DMS 273 (cell line): ENCODE measurements at regions not wholly inside any gene's neighbourhood (a gene's known extent, or its start where the extent isn't known, plus 50 kb on each side); places are given as distances from the start of the nearest gene placed in this dataset.
"Not testable (repeated sequence)": the region's sequence is repeated elsewhere in the genome, so short reads cannot be mapped to it uniquely, and the experiment has no call there.

Source experiments
- DNase-seq: peaks from one replicate; lab custom pipeline; 2025; ENCODE audit not compliant: unreplicated experiment; lab: John Stamatoyannopoulos, UW

GRCh38 chr15:37397266-37398022 is 297.1 kb upstream of the MEIS2 start:
- DNase-seq = no peak

- no peak for DNase-seq
These were observed 315.8 kb upstream of the MEIS2 start for GRCh38 chr15:37416103-37416502.

- DNase-seq = no peak
These were observed 325.2 kb upstream of the MEIS2 start for GRCh38 chr15:37425541-37425940.

DNA sequence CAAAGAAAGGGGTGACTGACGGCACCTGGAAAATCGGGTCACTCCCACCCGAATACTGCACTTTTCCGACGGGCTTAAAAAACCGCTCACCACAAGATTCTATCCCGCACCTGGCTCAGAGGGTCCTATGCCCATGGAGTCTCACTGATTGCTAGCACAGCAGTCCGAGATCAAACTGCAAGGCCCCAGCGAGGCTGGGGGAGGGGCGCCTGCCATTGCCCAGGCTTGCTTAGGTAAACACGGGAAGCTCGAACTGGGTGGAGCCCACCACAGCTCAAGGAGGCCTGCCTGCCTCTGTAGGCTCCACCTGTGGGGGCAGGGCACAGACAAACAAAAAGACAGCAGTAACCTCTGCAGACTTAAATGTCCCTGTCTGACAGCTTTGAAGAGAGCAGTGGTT is 327.0 kb upstream of the MEIS2 start:
- DNase-seq = not testable (repeated sequence)

DNA sequence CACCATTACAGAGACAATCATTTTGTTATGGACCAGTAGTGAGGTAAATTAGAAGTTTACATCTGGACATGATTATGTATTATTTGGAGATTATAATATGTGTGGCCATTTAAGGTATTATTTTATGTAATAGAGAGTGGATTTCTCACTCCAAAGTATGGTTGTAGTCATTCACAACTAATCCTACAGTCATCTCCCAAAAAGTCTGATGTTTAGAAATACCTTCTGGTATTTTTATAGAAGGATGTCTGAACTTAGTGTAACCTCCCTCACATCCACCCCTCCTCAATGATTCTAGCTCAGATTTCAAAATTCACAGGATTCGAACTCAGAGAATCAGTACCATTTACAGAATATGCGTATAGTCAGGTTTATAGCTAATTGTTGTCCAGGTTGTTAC is 346.6 kb upstream of the MEIS2 start:
- DNase-seq = no peak

DNA sequence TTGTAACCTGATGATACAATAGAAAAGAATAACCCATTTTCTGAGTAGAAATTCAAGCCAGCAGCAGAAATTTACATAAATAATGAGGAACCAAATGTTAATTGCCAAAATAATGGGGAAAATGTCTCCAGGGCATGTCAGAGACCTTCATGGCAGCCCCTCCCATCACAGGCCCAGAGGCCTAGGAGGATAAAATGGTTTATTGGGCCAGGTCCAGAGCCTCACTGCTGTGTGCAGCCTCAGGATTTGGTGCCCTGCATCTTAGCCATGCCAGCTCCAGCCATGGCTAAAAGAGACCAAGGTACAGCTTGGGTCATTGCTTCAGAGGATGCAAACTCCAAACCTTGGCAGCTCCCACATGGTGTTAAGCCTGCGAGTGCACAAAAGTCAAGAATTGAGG is 352.1 kb upstream of the MEIS2 start:
- no peak for DNase-seq

DNA sequence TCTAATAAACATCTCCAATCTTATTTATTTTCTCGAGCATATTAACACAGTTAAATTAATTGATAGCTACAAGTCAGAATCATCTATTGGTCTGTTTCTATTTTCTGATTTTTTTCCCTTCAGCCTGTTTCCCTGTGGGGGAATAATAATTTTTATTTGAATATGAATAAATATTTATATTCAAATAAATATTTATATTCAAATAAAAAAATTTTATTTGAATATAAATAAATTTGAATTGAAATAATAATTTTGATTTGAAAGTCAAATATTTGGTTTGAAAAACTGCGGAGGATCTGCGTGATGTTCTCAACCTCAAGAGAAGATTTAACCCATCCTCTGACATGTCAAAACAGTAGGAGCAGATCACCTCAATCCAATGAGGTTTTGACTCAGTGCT is 380.1 kb upstream of the MEIS2 start:
- DNase-seq = no peak

- no peak for DNase-seq
These were observed 380.8 kb upstream of the MEIS2 start for GRCh38 chr15:37481126-37481525.

- DNase-seq = no peak
These were observed 383.4 kb upstream of the MEIS2 start for GRCh38 chr15:37483779-37484178.

- DNase-seq = no peak
These were observed 384.7 kb upstream of the MEIS2 start for GRCh38 chr15:37485056-37485455.

- DNase-seq = no peak
These were observed 390.4 kb upstream of the MEIS2 start for GRCh38 chr15:37490707-37491106.

GRCh38 chr15:37516621-37517020 is 416.3 kb upstream of the MEIS2 start:
- DNase-seq = no peak

GRCh38 chr15:37517191-37517895 is 417.0 kb upstream of the MEIS2 start:
- no peak for DNase-seq

DNA sequence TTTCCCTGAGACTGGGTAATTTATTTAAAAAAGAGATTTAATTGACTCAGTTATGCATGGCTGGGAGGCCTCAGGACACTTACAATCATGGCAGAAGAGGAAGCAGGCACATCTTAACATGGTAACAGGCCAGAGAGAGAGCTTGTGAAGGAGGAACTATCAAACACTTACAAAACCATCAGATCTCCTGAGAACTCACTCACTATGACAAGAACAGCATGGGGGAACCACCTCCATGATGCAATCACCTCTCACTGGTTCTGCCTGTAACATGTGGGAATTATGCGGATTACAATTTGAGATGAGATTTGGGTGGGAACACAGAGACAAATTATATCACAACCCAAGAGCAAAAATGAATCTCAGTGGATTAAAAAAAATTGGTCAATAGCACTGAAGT is 416.0 kb upstream of the TMCO5A start:
- no peak for DNase-seq

DNA sequence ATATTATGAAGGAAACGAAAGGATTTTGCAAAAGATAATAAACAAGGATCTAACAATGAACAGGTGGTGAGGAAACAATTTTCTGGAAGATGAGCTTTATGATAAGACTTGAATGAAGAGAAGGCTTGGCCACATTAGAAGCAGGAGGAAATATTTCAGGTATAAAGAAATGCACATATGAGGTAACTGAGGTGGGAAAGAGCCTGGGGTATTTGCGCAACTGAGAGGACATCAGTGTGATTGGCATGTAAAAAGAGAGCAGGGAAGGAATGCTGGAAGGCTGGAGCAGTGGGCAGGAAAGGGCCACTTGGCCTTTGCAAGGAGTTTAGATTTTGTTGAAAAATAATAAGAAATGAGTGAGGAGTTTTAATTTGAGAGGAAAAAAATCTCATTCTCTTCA is 414.4 kb upstream of the TMCO5A start:
- DNase-seq = no peak

GRCh38 chr15:37520882-37521281 is 413.6 kb upstream of the TMCO5A start:
- DNase-seq = no peak

DNA sequence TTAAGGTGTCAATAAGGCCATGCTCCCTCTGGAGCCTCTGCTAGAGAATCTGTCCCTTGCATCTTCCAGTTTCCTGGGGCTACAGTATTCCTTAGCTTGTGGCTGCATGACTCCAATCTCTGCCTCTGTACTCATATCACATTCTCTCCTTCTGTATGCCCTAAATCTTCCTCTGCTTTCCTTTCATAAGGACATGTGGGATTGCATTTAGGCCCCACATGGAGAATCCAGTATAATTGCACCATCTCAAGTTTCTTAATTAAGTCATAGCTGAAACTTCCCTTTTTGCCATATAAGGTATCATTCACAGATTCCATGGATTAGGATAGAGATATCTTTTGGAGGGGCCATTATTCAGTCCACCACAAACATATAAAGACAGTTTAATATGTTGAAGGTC is 409.8 kb upstream of the TMCO5A start:
- no peak for DNase-seq

- DNase-seq = no peak
These were observed 406.0 kb upstream of the TMCO5A start for GRCh38 chr15:37528432-37528831.

GRCh38 chr15:37536967-37537605 is 397.4 kb upstream of the TMCO5A start:
- DNase-seq = no peak

DNA sequence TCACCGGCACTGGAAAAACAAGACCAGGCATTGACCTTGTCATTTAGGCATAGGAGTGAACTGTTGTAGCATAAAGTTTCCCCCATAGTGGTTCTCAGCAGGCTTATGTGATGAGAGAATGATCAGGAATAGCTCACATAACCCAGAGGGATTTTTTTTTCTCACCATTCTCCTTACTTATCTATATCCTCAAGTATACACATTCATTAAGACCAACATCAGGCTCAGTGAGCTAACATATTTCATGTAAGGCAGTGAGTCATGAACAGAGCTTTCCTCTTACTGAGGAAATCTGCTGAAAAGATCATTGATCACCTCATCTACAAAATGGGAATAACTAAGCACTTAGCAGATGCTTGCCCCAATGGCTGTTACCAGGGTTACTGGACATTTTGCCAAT is 396.6 kb upstream of the TMCO5A start:
- DNase-seq = no peak

DNA sequence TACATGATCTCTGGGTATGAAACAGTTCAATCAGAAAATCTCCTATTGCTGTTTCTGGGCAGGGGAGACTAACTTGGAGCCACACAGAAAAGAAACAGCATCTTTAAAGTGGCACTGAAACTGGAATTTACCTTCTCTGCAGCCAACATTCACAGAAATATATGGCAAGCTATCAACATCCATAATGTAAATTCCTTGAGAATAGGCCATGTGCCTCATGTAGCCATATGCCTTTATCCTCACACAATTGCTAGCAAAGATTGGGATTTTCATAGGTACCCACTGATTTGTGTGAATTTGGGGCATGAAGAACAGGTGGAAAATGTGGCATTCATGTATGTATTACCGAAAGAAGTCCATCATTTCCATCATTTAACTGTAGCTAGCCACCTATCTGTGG is 386.3 kb upstream of the TMCO5A start:
- DNase-seq = no peak

GRCh38 chr15:37550360-37551024 is 383.9 kb upstream of the TMCO5A start:
- no peak for DNase-seq
